OCI-LY1 (cell line): ENCODE measurements at regions not wholly inside any gene's neighbourhood (a gene's known extent, or its start where the extent isn't known, plus 50 kb on each side); places are given as distances from the start of the nearest gene placed in this dataset.

Experiments used
- H2AFZ ChIP-seq: fragments of 200-600 bp; sonication (generic), shearing (Covaris generic); 2 replicates; pipeline ENCODE4 v1.6.0; 2014; ENCODE audit warnings: antibody characterized with exemption, mild to moderate bottlenecking, low read length
- H3F3A ChIP-seq: fragments of 200-600 bp; sonication (generic), shearing (Covaris generic); 2 replicates; pipeline ENCODE4 v1.6.0; 2014; ENCODE audit warnings: mild to moderate bottlenecking, antibody characterized with exemption, low read length, moderate library complexity; ENCODE audit not compliant: insufficient read depth
- H3K27ac ChIP-seq: fragments of 200-600 bp; sonication (generic); 2 replicates; pipeline ENCODE4 v1.5.1; 2014; ENCODE audit warnings: low read length, mixed run types, mild to moderate bottlenecking, low read depth; ENCODE audit not compliant: poor library complexity, severe bottlenecking
- H3K27me3 ChIP-seq: fragments of 200-600 bp; sonication (generic); 2 replicates; pipeline ENCODE4 v1.6.0; 2014; ENCODE audit warnings: antibody characterized with exemption, mild to moderate bottlenecking, low read length, moderate library complexity; ENCODE audit not compliant: insufficient read depth
- H3K36me3 ChIP-seq: fragments of 200-600 bp; sonication (generic); 2 replicates; pipeline ENCODE4 v1.6.1; 2014; ENCODE audit warnings: mild to moderate bottlenecking, antibody characterized with exemption, low read length, moderate library complexity, mixed read lengths; ENCODE audit not compliant: insufficient read depth
- H3K4me1 ChIP-seq: fragments of 200-600 bp; sonication (generic); 2 replicates; pipeline ENCODE4 v1.5.1; 2014; ENCODE audit warnings: mild to moderate bottlenecking, low read length, moderate library complexity; ENCODE audit not compliant: insufficient read depth, severe bottlenecking
- H3K4me2 ChIP-seq: fragments of 200-600 bp; sonication (generic), shearing (Covaris generic); 2 replicates; pipeline ENCODE4 v1.6.1; 2014; ENCODE audit warnings: low read length
- H3K4me3 ChIP-seq: fragments of 200-600 bp; sonication (generic); 2 replicates; pipeline ENCODE4 v1.5.1; 2014; ENCODE audit warnings: low read length, low read depth, mild to moderate bottlenecking, mixed read lengths; ENCODE audit not compliant: poor library complexity, severe bottlenecking
- H3K79me2 ChIP-seq: fragments of 200-600 bp; shearing (Covaris generic); 2 replicates; pipeline ENCODE4 v1.6.1; 2016; ENCODE audit warnings: mixed run types, low read length, mixed read lengths; ENCODE audit not compliant: insufficient read depth
- H3K9ac ChIP-seq: fragments of 200-600 bp; sonication (generic), shearing (Covaris generic); 2 replicates; pipeline ENCODE4 v1.6.1; 2014; ENCODE audit warnings: mild to moderate bottlenecking, low read length, mixed read lengths
- H3K9me2 ChIP-seq: fragments of 200-600 bp; sonication (generic), shearing (Covaris generic); 2 replicates; pipeline ENCODE4 v1.6.1; 2014; ENCODE audit warnings: low read depth, mild to moderate bottlenecking, low read length, mixed read lengths
- H3K9me3 ChIP-seq: fragments of 200-600 bp; shearing (Covaris generic); 2 replicates; pipeline ENCODE4 v1.6.1; 2014; ENCODE audit warnings: low read length, mixed read lengths
- H4K20me1 ChIP-seq: fragments of 200-600 bp; sonication (generic), shearing (Covaris generic); 2 replicates; pipeline ENCODE4 v1.6.0; 2016; ENCODE audit warnings: mild to moderate bottlenecking, low read length; ENCODE audit not compliant: insufficient read depth
- EZH2 ChIP-seq: fragments of 200-600 bp; sonication (generic), shearing (Covaris generic); IDR thresholded peaks from 2 replicates; pipeline ENCODE4 v1.8.0; 2017; ENCODE audit warnings: borderline replicate concordance, mixed run types, mild to moderate bottlenecking, antibody characterized with exemption, low read length, moderate library complexity, mixed read lengths
- TF ChIP-seq, protein P1 (sequence below): fragments of 200-600 bp; sonication (generic), shearing (Covaris generic); IDR thresholded peaks from 2 replicates; pipeline ENCODE4 v1.5.1; 2017; ENCODE audit warnings: mild to moderate bottlenecking, antibody characterized with exemption, low read length, moderate library complexity, mixed read lengths

DNA sequence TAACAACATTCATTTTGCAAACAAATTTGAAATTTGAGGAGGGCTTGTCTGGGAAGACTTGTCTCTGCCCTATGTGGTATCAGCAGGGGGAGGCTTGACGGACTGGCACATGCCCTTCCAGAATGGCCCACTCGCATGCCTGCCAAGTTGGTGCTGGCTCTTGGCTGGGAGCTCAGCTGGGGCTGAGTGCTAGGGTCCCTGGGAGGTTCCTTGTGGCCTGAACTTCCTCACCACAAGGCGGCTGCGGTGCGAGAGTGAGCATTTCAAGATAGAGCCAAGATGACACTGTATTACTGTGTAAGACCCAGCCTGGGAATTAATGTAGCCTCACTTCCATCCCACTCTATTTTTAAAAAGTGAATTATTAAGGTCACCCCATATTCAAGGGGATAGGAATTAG is 271.6 kb upstream of the PLEKHG7 start:
- Histone ChIP-seq H3K27me3 (no peaks in the 10 kb centered on the region), H3K36me3 (no peaks in the 10 kb centered on the region), H3K27ac (peak overlapping the region; percentile 84), H3K79me2 (no peaks in the 10 kb centered on the region), H3F3A (no peaks in the 10 kb centered on the region), H3K9ac (peak overlapping the region; percentile 27; the same call in 1 of the 2 replicates), H3K4me1 (peaks cover 51% of the 10 kb centered on the region), H3K9me2 (no peaks in the 10 kb centered on the region), H3K9me3 (no peaks in the 10 kb centered on the region), H3K4me2 (peak overlapping the region; percentile 7; the same call in 1 of the 2 replicates), H2AFZ (no peak overlapping the region), H4K20me1 (no peaks in the 10 kb centered on the region), H3K4me3 (no peak overlapping the region)
- no peak for TF ChIP-seq EZH2
- TF ChIP-seq, protein P1, sequence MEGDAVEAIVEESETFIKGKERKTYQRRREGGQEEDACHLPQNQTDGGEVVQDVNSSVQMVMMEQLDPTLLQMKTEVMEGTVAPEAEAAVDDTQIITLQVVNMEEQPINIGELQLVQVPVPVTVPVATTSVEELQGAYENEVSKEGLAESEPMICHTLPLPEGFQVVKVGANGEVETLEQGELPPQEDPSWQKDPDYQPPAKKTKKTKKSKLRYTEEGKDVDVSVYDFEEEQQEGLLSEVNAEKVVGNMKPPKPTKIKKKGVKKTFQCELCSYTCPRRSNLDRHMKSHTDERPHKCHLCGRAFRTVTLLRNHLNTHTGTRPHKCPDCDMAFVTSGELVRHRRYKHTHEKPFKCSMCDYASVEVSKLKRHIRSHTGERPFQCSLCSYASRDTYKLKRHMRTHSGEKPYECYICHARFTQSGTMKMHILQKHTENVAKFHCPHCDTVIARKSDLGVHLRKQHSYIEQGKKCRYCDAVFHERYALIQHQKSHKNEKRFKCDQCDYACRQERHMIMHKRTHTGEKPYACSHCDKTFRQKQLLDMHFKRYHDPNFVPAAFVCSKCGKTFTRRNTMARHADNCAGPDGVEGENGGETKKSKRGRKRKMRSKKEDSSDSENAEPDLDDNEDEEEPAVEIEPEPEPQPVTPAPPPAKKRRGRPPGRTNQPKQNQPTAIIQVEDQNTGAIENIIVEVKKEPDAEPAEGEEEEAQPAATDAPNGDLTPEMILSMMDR, result peak; percentile 61

DNA sequence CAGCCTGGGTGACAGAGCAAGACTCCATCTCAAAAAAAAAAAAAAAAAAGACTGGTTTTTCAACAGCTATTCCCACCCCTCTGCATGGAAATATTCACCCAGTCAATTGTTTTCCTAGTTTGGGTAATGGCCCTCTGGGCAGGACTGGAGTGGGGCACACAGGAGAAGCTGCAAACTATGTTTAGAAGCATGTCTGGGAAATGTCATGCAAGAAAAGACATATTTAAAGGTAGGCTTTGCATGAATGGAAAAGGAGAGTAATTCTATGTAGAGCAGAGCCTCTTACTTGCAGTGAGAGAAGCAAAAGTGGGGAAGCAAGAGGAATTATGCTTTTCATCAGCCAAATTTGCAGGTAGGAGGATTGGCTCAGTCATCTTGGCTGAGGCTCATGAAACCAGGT is 276.5 kb upstream of the PLEKHG7 start:
- no peaks in the 10 kb centered on the region for H3F3A ChIP-seq
- H4K20me1 ChIP-seq, result no peaks in the 10 kb centered on the region
- H3K4me3 ChIP-seq, result no peak overlapping the region
- no peak overlapping the region for H2AFZ ChIP-seq
- TF ChIP-seq, protein P1, result no peak
- no peak for TF ChIP-seq EZH2
- no peaks in the 10 kb centered on the region for H3K27me3 ChIP-seq
- no peaks in the 10 kb centered on the region for H3K9me3 ChIP-seq
- no peak overlapping the region for H3K27ac ChIP-seq
- no peak overlapping the region for H3K9ac ChIP-seq
- peaks cover 37% of the 10 kb centered on the region for H3K4me1 ChIP-seq
- H3K9me2 ChIP-seq, result no peaks in the 10 kb centered on the region
- H3K4me2 ChIP-seq, result no peak overlapping the region
- no peaks in the 10 kb centered on the region for H3K79me2 ChIP-seq
- H3K36me3 ChIP-seq, result no peaks in the 10 kb centered on the region

DNA sequence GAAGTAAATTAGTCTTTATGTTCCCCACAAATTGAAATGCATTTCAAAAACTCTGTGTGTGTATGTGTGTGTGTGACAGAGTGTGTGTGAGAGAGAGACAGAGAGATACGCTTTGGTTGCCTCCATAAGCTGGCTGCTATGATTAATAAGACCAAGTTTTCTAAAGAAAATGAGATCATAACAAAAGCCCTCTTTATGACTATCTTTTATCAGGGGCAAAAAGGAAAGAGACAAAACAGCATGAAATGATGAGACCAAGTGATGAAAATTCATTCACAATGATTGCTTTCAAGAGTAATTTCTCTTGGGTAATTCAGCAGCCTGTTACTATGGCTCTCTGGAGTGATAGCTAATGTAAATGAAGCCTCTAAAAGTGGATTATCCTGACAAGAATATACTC is 277.6 kb upstream of the PLEKHG7 start:
- TF ChIP-seq, protein P1, result no peak
- TF ChIP-seq EZH2, result no peak
- no peaks in the 10 kb centered on the region for H3K27me3 ChIP-seq
- no peaks in the 10 kb centered on the region for H3K9me2 ChIP-seq
- H4K20me1 ChIP-seq, result no peaks in the 10 kb centered on the region
- H3K4me1 ChIP-seq, result peaks cover 28% of the 10 kb centered on the region
- no peaks in the 10 kb centered on the region for H3K36me3 ChIP-seq
- H3K27ac ChIP-seq, result no peak overlapping the region
- no peak overlapping the region for H3K9ac ChIP-seq
- H3F3A ChIP-seq, result no peaks in the 10 kb centered on the region
- H3K9me3 ChIP-seq, result no peaks in the 10 kb centered on the region
- H3K4me3 ChIP-seq, result no peak overlapping the region
- H3K79me2 ChIP-seq, result no peaks in the 10 kb centered on the region
- H3K4me2 ChIP-seq, result no peak overlapping the region
- H2AFZ ChIP-seq, result no peak overlapping the region
